HL-60 (cell line): ENCODE measurements at regions not wholly inside any gene's neighbourhood (a gene's known extent, or its start where the extent isn't known, plus 50 kb on each side); places are given as distances from the start of the nearest gene placed in this dataset.

ENCODE experiments used
- CTCF ChIP-seq: IDR thresholded peaks from one replicate; pipeline ENCODE4 v1.5.1; 2011; ENCODE audit warnings: low read length, control low read depth, inconsistent platforms; ENCODE audit not compliant: insufficient read depth
- GABPA ChIP-seq: IDR thresholded peaks from 2 replicates; pipeline ENCODE4 v1.6.1; 2012; ENCODE audit warnings: low read depth
- POLR2AphosphoS5 ChIP-seq: IDR thresholded peaks from 2 replicates; pipeline ENCODE4 v1.6.1; 2012; ENCODE audit warnings: low read depth
- SPI1 ChIP-seq: IDR thresholded peaks from 2 replicates; pipeline ENCODE4 v1.6.1; 2012; ENCODE audit warnings: low read depth, mild to moderate bottlenecking, borderline replicate concordance
- TF ChIP-seq, protein P1 (sequence below): IDR thresholded peaks from 2 replicates; pipeline ENCODE4 v1.6.1; 2012; ENCODE audit warnings: low read depth; ENCODE audit not compliant: insufficient replicate concordance

DNA sequence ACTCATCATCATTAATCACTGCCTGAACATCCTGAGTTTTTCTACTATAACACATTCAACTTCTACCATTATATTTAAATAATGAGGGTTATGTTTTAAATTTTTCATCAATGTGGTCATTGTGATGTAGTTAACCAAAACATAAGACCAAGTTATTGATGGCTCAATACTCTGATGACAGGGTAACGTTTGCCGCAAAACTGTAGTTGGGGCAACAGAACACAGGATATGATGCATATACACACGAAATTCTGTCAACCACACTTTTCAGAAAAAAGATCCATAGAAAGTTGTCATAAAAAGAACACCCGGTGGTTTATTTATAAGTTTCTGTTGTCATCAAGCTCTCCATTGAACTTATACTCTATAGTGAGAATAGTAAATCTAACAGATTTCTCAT, 121.7 kb upstream of the COL11A1 start:
- no peak for TF ChIP-seq POLR2AphosphoS5
- TF ChIP-seq, protein P1, sequence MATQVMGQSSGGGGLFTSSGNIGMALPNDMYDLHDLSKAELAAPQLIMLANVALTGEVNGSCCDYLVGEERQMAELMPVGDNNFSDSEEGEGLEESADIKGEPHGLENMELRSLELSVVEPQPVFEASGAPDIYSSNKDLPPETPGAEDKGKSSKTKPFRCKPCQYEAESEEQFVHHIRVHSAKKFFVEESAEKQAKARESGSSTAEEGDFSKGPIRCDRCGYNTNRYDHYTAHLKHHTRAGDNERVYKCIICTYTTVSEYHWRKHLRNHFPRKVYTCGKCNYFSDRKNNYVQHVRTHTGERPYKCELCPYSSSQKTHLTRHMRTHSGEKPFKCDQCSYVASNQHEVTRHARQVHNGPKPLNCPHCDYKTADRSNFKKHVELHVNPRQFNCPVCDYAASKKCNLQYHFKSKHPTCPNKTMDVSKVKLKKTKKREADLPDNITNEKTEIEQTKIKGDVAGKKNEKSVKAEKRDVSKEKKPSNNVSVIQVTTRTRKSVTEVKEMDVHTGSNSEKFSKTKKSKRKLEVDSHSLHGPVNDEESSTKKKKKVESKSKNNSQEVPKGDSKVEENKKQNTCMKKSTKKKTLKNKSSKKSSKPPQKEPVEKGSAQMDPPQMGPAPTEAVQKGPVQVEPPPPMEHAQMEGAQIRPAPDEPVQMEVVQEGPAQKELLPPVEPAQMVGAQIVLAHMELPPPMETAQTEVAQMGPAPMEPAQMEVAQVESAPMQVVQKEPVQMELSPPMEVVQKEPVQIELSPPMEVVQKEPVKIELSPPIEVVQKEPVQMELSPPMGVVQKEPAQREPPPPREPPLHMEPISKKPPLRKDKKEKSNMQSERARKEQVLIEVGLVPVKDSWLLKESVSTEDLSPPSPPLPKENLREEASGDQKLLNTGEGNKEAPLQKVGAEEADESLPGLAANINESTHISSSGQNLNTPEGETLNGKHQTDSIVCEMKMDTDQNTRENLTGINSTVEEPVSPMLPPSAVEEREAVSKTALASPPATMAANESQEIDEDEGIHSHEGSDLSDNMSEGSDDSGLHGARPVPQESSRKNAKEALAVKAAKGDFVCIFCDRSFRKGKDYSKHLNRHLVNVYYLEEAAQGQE = no peak
- no peak for TF ChIP-seq CTCF
- no peak for TF ChIP-seq GABPA
- TF ChIP-seq SPI1 = no peak
